ENCODE measurements at regions not wholly inside any gene's neighbourhood (a gene's known extent, or its start where the extent isn't known, plus 50 kb on each side); places are given as distances from the start of the nearest gene placed in this dataset.

DNA sequence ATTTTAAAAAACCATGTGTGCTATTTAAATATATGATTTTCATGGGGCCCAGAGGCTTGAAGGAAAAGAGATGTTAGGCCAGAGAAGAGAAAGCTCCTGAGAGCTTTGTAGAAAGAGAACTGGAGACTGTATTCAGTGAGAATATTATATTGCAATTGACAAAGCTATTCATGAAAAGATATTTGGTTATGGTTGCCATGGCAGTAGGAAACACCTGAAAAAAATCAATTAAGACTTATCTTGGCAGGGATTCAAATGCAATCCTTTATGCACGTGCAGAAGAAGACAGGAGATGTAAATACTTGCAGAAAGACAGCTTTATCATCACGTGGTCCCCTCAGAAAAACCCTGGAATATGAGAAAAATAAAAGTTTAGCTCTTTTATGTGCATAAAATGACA is 636.0 kb upstream of the TBL1XR1 start:
- TF ChIP-seq POLR2A (IDR thresholded peaks at IDR 0.05) = no peak
- TF ChIP-seq, protein P1, sequence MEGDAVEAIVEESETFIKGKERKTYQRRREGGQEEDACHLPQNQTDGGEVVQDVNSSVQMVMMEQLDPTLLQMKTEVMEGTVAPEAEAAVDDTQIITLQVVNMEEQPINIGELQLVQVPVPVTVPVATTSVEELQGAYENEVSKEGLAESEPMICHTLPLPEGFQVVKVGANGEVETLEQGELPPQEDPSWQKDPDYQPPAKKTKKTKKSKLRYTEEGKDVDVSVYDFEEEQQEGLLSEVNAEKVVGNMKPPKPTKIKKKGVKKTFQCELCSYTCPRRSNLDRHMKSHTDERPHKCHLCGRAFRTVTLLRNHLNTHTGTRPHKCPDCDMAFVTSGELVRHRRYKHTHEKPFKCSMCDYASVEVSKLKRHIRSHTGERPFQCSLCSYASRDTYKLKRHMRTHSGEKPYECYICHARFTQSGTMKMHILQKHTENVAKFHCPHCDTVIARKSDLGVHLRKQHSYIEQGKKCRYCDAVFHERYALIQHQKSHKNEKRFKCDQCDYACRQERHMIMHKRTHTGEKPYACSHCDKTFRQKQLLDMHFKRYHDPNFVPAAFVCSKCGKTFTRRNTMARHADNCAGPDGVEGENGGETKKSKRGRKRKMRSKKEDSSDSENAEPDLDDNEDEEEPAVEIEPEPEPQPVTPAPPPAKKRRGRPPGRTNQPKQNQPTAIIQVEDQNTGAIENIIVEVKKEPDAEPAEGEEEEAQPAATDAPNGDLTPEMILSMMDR (IDR thresholded peaks at IDR 0.05) = no peak

Data from testis (tissue), 2 donors.